GM12892 (cell line): ENCODE measurements at regions not wholly inside any gene's neighbourhood (a gene's known extent, or its start where the extent isn't known, plus 50 kb on each side); places are given as distances from the start of the nearest gene placed in this dataset.

Source experiments
- DNase-seq: peaks from one replicate; pipeline ENCODE4 v3.0.0; 2011; ENCODE audit not compliant: insufficient read length
- FAIRE-seq: peaks from 2 replicates; lab custom pipeline; 2011; peaks lifted over from hg19 to GRCh38; lab: Jason Lieb, UNC
- POLR2A ChIP-seq: IDR thresholded peaks from 2 replicates; pipeline ENCODE4 v1.6.1; 2011; ENCODE audit warnings: low read depth, low read length, control low read depth
- POLR2AphosphoS5 ChIP-seq: IDR thresholded peaks from 2 replicates; pipeline ENCODE4 v1.6.1; 2011; ENCODE audit warnings: low read depth, low read length, control low read depth
- TAF1 ChIP-seq: IDR thresholded peaks from 2 replicates; pipeline ENCODE4 v1.6.1; 2011; ENCODE audit warnings: low read depth, mild to moderate bottlenecking, control low read depth, low read length, borderline replicate concordance

DNA sequence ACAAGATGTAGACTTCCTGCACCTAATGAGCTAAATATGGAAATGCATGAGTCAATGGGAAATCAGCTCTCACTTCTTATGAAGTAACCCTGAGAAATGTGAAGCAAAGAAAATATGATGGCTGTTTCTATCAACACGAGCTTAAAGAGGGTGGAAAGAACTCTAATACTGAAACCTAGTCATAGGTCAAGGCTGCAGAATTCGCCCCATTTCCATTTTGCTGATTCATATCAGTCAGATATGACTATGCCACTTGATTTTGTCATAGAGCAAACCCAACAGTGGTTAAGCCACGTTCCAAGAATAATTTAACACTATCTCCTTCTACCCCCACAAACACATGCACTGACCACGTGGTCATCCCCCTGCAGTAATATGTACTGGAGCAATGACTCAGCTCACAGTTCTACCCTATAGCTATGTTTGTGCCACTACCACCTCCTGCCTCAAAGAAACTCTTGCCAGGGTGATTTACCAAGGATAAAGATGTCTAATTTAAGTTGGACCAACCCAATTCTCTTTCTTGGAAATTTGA, 157.5 kb downstream of the TMTC3 start:
- TF ChIP-seq POLR2AphosphoS5 (no peak), POLR2A (no peak), TAF1 (no peak)
- FAIRE-seq: peak; percentile 95
- peak; percentile 1 for DNase-seq

DNA sequence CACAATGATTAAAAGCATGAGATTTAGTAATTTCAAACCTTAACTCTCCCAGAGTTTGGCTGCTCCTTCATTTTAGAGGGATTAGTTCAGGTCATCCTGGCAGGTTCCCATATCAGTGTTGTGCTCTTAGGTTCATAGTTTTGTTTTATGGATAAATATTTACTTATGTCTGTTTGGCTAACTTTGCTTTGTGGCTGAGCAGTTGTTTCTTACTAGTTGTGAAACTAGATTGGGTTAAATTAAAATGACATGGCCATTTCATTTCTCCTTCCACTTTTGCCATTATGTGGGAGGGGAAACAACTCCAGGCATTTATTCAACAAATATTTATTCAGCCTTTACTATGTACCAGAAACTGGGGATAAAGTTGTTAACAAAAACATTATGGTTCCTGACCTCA, 158.8 kb downstream of the TMTC3 start:
- no peak for DNase-seq
- no peak for TF ChIP-seq POLR2AphosphoS5
- TF ChIP-seq TAF1: no peak
- no peak for TF ChIP-seq POLR2A
- FAIRE-seq: peak; percentile 70

DNA sequence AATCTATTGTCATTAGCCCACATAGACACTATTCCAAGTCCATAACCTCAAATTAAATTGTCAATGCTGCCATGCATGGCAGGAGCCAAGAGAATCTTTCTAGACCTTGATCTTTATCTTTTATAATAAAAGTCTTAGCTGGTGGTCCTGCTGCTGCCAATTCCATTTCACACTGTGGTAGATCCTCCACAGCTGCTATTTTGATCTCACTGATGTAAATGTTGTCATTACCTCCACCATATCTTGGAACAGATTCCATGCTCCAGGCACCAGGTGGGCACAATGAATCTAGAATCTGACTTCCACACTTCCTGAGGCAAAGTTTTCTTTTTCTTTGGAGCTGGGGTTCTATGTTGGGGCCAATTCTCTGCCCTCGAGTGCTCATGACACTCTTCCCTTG, 161.2 kb downstream of the TMTC3 start:
- TF ChIP-seq POLR2A (no peak), TAF1 (no peak), POLR2AphosphoS5 (no peak)
- no peak for DNase-seq
- FAIRE-seq: no peak

DNA sequence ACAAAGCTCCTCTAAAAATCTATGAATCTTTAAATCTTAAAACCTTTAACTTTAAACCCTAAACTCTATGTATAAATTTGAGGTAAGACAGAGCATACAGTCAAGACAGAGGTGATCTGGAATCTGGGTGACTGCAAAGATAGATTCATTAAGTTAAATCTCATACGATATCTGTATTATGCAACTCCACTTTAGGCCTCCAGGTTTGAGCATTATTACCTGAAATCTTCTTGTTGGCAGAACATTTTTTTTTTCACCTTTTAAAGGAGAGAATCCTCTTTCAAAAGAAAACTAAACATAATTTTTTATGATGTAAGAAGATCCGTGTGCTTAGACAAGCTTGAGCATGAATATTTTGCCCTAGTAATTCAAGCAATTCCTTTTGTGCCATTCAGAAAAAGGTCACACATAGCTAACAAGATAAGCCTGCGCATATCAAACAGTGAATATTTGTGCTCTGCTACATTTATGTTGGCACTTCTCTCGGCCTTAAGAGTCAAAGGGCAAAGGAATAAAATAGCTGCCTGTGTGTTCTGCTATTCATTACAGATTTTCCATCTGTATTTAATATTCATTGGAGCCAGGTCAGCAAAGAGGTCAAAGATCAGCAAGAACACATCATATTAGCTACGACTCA, 163.3 kb downstream of the TMTC3 start:
- FAIRE-seq: no peak
- no peak for TF ChIP-seq POLR2AphosphoS5
- no peak for TF ChIP-seq TAF1
- no peak for DNase-seq

DNA sequence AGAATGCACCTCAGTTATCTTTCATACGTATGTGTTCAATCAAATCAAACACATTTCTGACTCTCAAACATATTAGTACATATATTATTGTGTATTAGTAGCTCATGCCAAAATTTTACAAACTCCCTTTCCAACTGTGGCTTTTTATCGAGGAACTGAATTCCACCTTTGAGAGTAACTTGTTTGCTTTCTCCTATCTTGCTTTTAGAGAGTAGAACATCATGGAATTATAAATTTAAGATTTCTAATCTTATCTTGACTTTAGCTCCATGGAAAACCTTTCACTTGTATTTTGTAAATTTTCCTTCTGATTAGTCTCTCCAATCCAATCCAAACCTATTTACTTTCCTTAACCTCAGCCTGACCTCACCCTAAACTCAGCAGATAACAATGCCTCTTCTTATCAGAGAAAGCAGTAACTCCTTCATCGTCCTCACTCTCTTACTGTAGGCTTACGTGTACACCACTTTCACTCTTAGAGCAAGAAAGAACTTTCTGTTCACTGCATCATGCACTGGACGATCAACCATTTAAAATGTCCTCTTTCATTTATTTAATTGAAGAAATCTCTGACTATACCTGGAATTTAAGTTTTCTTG, 164.5 kb downstream of the TMTC3 start:
- TF ChIP-seq TAF1 (no peak), POLR2AphosphoS5 (no peak)
- DNase-seq (no peak), FAIRE-seq (no peak)

DNA sequence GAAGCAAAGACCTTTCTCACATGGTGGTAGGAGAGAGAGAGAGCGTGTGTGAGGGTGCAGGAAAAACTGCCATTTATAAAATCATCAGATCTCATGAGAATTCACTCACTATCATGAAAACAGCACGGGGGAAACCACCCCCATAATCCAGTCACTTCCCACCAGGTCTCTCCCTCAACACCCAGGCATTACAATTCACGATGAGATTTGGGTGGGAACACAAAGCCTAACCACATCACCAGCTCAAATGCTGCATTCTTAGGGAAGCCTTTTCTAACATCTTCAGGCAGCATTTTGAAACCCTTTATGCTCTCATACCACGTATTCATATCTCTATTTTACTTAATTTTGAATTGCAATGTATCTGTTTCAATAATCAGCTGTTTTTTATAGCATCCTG, 165.9 kb downstream of the TMTC3 start:
- DNase-seq: no peak
- TF ChIP-seq POLR2A (no peak), TAF1 (no peak), POLR2AphosphoS5 (no peak)
- no peak for FAIRE-seq

DNA sequence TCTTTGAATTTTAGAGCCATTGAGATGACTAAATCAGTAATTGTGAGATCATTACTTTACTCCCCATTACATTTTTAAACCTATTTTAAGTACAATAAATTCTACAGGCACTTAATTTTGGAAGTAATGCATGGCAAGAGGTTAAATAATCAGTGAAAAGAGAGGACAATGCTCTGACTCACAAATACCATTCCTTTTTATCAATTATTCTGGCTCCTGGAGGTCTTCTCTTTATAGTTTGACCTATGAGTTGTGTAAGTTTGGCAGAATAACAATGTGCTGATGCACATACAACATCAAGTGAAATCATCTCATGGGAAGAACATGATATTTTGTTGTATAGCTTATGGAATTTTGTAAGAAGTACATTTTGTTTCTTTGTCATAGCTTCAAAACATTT, 166.7 kb downstream of the TMTC3 start:
- DNase-seq (no peak), FAIRE-seq (no peak)
- TF ChIP-seq POLR2AphosphoS5 (no peak), POLR2A (no peak), TAF1 (no peak)

DNA sequence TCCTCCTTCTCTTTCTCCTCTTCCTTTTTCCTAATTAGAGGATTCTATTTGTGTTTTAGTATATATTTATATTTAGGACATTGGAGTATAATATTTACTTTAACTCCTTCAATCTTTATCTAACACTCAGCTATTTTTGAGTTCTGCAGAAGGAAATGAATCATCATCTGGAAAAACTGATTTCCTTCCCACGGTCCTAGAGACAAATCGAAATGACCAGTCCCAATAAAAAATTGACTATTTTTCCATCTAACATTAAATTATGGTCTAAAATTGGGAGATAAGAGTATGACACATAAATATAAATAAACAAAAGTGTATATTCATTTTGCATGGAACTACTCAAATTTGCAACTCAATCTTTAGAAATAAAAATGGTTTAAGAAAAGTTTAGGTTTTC, 167.4 kb downstream of the TMTC3 start:
- DNase-seq (no peak), FAIRE-seq (no peak)
- TF ChIP-seq POLR2A (no peak), TAF1 (no peak), POLR2AphosphoS5 (no peak)

DNA sequence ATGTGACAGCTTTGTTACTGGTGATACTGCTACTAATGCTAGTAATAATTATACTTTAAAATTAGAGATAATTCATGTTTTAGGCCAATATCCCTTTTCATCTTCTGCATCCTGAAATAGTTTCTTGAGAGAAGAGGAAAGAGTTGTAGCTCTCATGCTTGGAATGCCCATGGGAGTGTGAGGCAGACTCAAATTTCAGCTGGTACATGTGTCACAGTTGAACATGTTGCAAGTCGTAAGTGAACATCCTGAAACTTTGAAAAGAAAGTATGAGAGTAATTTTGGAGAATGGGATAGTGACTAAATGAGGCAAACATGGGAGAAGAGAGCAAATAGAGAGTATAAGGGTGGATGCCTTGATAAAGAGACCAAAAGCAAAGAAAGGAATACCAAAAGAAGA, 168.0 kb downstream of the TMTC3 start:
- TF ChIP-seq POLR2A: no peak
- TF ChIP-seq TAF1: no peak
- TF ChIP-seq POLR2AphosphoS5: no peak
- DNase-seq (no peak), FAIRE-seq (no peak)

DNA sequence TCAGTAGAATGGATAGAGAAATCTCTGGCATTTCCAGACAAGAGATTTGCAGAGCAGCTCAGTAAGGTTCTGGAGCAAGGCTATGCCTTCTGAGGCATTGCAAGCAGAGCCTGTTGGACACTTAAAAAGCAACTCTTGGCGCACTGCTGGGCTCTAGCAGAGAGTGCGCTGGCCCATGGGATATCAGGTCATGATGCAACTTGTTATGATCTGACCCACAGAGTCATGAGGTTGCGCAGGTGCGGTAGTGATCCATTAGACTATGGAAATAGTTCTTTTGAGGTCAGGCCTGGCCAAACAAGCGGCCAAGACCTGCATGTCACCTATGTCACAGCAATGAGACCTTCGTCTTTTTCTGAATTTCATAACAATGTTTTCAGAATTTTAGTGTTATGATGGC, 168.6 kb downstream of the TMTC3 start:
- no peak for FAIRE-seq
- DNase-seq: no peak
- TF ChIP-seq POLR2AphosphoS5: no peak
- no peak for TF ChIP-seq TAF1
- TF ChIP-seq POLR2A: no peak

DNA sequence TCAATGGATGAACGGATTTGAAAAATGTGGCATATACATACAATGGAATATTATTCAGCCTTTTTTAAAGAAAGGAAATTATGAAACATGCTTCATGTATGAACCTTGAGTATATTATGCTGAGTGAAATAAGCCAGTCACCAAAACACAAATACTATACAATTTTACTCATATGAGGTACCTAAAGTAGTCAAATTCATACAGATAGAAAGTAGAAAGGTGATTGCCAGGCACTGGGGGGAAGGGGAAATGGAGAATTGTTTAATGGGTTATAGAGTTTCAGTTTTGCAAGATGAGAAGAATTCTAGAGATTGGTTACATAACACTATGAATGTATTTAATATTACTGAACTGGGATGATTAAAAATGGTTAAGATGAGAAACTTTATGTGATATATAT, 171.4 kb downstream of the TMTC3 start:
- DNase-seq (no peak), FAIRE-seq (no peak)
- no peak for TF ChIP-seq POLR2AphosphoS5
- no peak for TF ChIP-seq TAF1
- no peak for TF ChIP-seq POLR2A

DNA sequence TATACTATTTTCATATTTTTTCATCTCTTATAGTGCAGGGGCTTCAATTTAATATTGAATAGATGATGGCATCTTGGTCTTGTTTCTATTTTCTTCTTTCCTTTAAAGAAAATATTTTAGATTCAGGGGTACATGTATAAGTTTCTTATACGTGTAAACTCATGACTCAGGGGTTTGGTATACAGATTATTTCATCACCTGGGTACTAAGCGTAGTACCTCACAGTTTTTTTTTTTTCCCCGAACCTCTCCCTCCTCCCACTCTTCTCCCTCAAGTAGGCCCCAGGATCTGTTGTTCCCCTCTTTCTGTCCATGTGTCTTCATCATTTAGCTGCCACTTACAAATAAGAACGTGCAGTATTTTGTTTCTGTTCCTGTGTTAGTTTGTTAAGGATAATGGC, 172.6 kb downstream of the TMTC3 start:
- no peak for FAIRE-seq
- TF ChIP-seq TAF1 (no peak), POLR2AphosphoS5 (no peak), POLR2A (no peak)
- DNase-seq: no peak

DNA sequence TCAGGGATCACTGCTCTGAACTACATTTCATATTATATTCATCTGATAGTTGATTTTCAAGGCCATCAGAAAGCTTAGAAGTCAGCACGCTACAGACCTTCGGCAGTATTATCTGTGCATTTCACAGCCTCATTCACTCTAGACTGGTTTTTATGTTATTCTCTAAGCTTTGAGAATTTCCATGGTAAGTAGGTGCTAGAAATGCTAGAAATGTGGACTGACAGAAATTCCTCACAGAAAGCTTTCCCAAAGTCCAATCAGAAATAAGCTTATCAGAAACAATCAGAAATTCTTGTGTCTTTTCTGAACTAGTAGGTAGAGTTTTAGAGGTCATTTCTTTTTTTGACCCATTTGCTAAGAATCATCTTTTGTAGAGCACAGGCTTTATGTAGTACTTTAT, 176.6 kb downstream of the TMTC3 start:
- no peak for DNase-seq
- no peak for FAIRE-seq
- no peak for TF ChIP-seq POLR2A
